Sigmoid colon (tissue), 6 donors: ENCODE measurements at regions not wholly inside any gene's neighbourhood (a gene's known extent, or its start where the extent isn't known, plus 50 kb on each side); places are given as distances from the start of the nearest gene placed in this dataset.
"Not testable (repeated sequence)": the region's sequence is repeated elsewhere in the genome, so short reads cannot be mapped to it uniquely, and the experiment has no call there.

Experiments used
- DNase-seq: peaks from one replicate; pipeline ENCODE4 v3.0.0-alpha.2; 2019
- H3K27ac ChIP-seq, 4 donors: fragments of 200-600 bp; sonication (generic); one replicate each; pipeline ENCODE4 v1.5.1; 2016 to 2019; ENCODE audit warnings: mild to moderate bottlenecking in 1 of 4
- H3K27me3 ChIP-seq, 3 donors: fragments of 200-600 bp; sonication (generic); one replicate each; pipeline ENCODE4 v1.5.1; 2019; ENCODE audit warnings: mild to moderate bottlenecking in 1 of 3
- H3K36me3 ChIP-seq, 4 donors: fragments of 200-600 bp; sonication (generic); one replicate each; pipeline ENCODE4 v1.5.1; 2016 to 2019
- H3K4me1 ChIP-seq, 4 donors: fragments of 200-600 bp; sonication (generic); one replicate each; pipeline ENCODE4 v1.5.1; 2017 to 2019
- H3K4me3 ChIP-seq, 4 donors: fragments of 200-600 bp; sonication (generic); one replicate each; pipeline ENCODE4 v1.5.1; 2017 to 2019; ENCODE audit warnings: mild to moderate bottlenecking in 2 of 4, moderate library complexity in 1 of 4
- H3K9me3 ChIP-seq, 4 donors: fragments of 200-600 bp in 3 of 4; sonication (generic) in 3 of 4; one replicate each; pipeline versions ENCODE4 v1.5.1 to v1.6.1; 2013 to 2019
- CTCF ChIP-seq, 4 experiments: fragments of 450-650 bp in 3 of 4; fragments of 200-600 bp in 1 of 4; IDR thresholded peaks; one replicate each; pipeline ENCODE4 v1.5.1; 2016 to 2019; ENCODE audit warnings: antibody characterized with exemption in 4 of 4, mild to moderate bottlenecking in 3 of 4, moderate library complexity in 2 of 4
- EP300 ChIP-seq, 4 donors: sonication (generic); formaldehyde crosslinking; IDR thresholded peaks; one replicate each; pipeline ENCODE4 v1.6.1; 2017; ENCODE audit warnings: antibody characterized with exemption in 4 of 4
- POLR2A ChIP-seq, 2 donors: fragments of 450-650 bp; IDR thresholded peaks; one replicate each; pipeline ENCODE4 v1.6.1; 2016; ENCODE audit warnings: antibody characterized with exemption in 2 of 2, mild to moderate bottlenecking in 2 of 2, moderate library complexity in 2 of 2
- POLR2AphosphoS5 ChIP-seq, 4 donors: sonication (generic); formaldehyde crosslinking; IDR thresholded peaks; one replicate each; pipeline ENCODE4 v1.6.1; 2017; ENCODE audit warnings: antibody characterized with exemption in 4 of 4
- WGBS, 2 donors: extraction: QIAGEN DNeasy Blood & Tissue Kit; methylation state at CpG; one replicate each; pipeline ENCODE4 v1.1.7; 2013; 5-methylcytosine and 5-hydroxymethylcytosine counted together
- intact Hi-C: fragments of 100-400 bp; cut with DNase I; formaldehyde crosslinking; loops from one replicate; pipeline ENCODE4 v1.15.1; 2023
- donor health status: healthy with polysubstance abuse.
- donor health status: healthy.

- H3K36me3 ChIP-seq = no peaks in the 10 kb centered on the region
- 73 to 89% methylated on average over 5 of the region's 5 CpGs for WGBS, 2 donors
- TF ChIP-seq POLR2A (IDR thresholded peaks at IDR 0.05) (no peak), CTCF (IDR thresholded peaks at IDR 0.05) (no peak), EP300 (IDR thresholded peaks at IDR 0.05) (no peak), POLR2AphosphoS5 (IDR thresholded peaks at IDR 0.05) (no peak)
- no peaks in the 10 kb centered on the region for H3K9me3 ChIP-seq
- H3K4me3 ChIP-seq = no peak overlapping the region
- DNase-seq = no peak
- peaks cover 0 to 4% (median 0%) of the 10 kb centered on the region in 4 donors for H3K4me1 ChIP-seq
- no peaks in the 10 kb centered on the region for H3K27me3 ChIP-seq
- intact Hi-C loops = no loop called here
- no peak overlapping the region for H3K27ac ChIP-seq
Measured at GRCh38 chr6:12536416-12536815, 180.2 kb upstream of the PHACTR1 start.

- no peak overlapping the region for H3K27ac ChIP-seq
- H3K4me1 ChIP-seq = peaks cover 0 to 4% (median 0%) of the 10 kb centered on the region in 4 donors
- intact Hi-C loops = no loop called here
- TF ChIP-seq POLR2A (IDR thresholded peaks at IDR 0.05) (no peak), CTCF (IDR thresholded peaks at IDR 0.05) (no peak), POLR2AphosphoS5 (IDR thresholded peaks at IDR 0.05) (no peak), EP300 (IDR thresholded peaks at IDR 0.05) (no peak)
- no peaks in the 10 kb centered on the region for H3K9me3 ChIP-seq
- H3K36me3 ChIP-seq = no peaks in the 10 kb centered on the region
- no peak overlapping the region for H3K4me3 ChIP-seq
- DNase-seq = no peak
- no peaks in the 10 kb centered on the region for H3K27me3 ChIP-seq
- 65 to 80% methylated on average over 5 of the region's 5 CpGs for WGBS, 2 donors
Measured at GRCh38 chr6:12537389-12537788, 179.2 kb upstream of the PHACTR1 start.

- Histone ChIP-seq H3K27me3 (no peaks in the 10 kb centered on the region), H3K36me3 (no peaks in the 10 kb centered on the region), H3K4me3 (no peak overlapping the region), H3K27ac (no peak overlapping the region), H3K4me1 (peaks cover 0 to 4% (median 0%) of the 10 kb centered on the region in 4 donors), H3K9me3 (no peaks in the 10 kb centered on the region)
- TF ChIP-seq CTCF (IDR thresholded peaks at IDR 0.05) = no peak
- no peak for TF ChIP-seq EP300 (IDR thresholded peaks at IDR 0.05)
- no peak for TF ChIP-seq POLR2A (IDR thresholded peaks at IDR 0.05)
- no peak for TF ChIP-seq POLR2AphosphoS5 (IDR thresholded peaks at IDR 0.05)
- intact Hi-C loops = no loop called here
- DNase-seq = no peak
- WGBS, 2 donors = 64 to 66% methylated on average over 9 of the region's 9 CpGs
Measured at GRCh38 chr6:12538881-12539357, 177.6 kb upstream of the PHACTR1 start.

GRCh38 chr6:12542319-12543115 lies 174.1 kb upstream of the PHACTR1 start:
- H3K27ac ChIP-seq, H3K4me3 ChIP-seq, DNase-seq, intact Hi-C loops, H3K36me3 ChIP-seq, H3K27me3 ChIP-seq, H3K9me3 ChIP-seq: not testable (repeated sequence)
- H3K4me1 ChIP-seq = peaks cover 0 to 14% (median 10%) of the 10 kb centered on the region in 4 donors
- 84 to 96% methylated on average over 4 of the region's 4 CpGs for WGBS, 2 donors

- no peak for DNase-seq
- WGBS, 2 donors = 10 to 51% methylated on average over 5 of the region's 5 CpGs
- H3K36me3 ChIP-seq = no peaks in the 10 kb centered on the region
- no peaks in the 10 kb centered on the region for H3K9me3 ChIP-seq
- H3K27ac ChIP-seq = no peak overlapping the region
- TF ChIP-seq CTCF (IDR thresholded peaks at IDR 0.05) (no peak), EP300 (IDR thresholded peaks at IDR 0.05) (no peak), POLR2AphosphoS5 (IDR thresholded peaks at IDR 0.05) (no peak), POLR2A (IDR thresholded peaks at IDR 0.05) (no peak)
- H3K4me1 ChIP-seq = peaks cover 0 to 12% (median 10%) of the 10 kb centered on the region in 4 donors
- H3K4me3 ChIP-seq = no peak overlapping the region
- intact Hi-C loops = no loop called here
- no peaks in the 10 kb centered on the region for H3K27me3 ChIP-seq
Measured at GRCh38 chr6:12543953-12544352, 172.6 kb upstream of the PHACTR1 start.
